ENCODE measurements at regions not wholly inside any gene's neighbourhood (a gene's known extent, or its start where the extent isn't known, plus 50 kb on each side); places are given as distances from the start of the nearest gene placed in this dataset.

- TF ChIP-seq POLR2A (IDR thresholded peaks at IDR 0.05) (no peak), CTCF (IDR thresholded peaks at IDR 0.05) (no peak), POLR2AphosphoS5 (IDR thresholded peaks at IDR 0.05) (no peak)
Observed at GRCh38 chr14:82094829-82095345, 561.2 kb upstream of the SEL1L start.

Data from prostate gland (tissue), 2 donors.